GM21786 (cell line): ENCODE measurements at regions not wholly inside any gene's neighbourhood (a gene's known extent, or its start where the extent isn't known, plus 50 kb on each side); places are given as distances from the start of the nearest gene placed in this dataset.
"Not testable (repeated sequence)": the region's sequence is repeated elsewhere in the genome, so short reads cannot be mapped to it uniquely, and the experiment has no call there.

Experiments used
- ATAC-seq: cut with Tn5 transposase; IDR thresholded peaks from one replicate; pipeline ENCODE4 v1.9.1; 2021; ENCODE audit not compliant: unreplicated experiment

DNA sequence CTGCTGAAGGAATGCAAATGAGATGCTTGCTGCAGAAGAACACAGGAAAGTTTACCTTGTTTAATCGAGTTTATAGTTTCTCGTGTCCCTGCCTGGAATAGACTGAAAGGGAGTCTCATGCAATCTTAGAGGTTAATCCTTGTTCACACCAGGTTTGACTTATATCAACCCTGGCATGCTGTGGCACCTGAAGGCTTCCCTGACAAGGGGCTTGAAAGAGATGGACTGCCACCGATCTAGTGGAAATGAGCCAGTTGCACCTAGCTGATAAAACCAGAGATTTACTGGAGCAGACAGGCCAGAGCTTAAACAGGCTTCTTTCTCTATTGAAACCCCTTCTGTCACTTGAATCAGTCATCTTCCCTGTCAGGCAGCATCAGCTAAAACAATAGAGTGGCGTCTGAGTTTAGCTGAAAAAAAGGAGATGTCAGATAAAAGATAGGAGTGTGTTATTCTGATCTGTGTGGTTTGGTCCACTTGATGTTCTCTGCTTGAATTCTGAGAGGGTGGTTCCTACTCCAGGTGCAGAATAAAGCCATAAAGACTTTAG lies 349.7 kb downstream of the RWDD3 start:
- no peak for ATAC-seq

DNA sequence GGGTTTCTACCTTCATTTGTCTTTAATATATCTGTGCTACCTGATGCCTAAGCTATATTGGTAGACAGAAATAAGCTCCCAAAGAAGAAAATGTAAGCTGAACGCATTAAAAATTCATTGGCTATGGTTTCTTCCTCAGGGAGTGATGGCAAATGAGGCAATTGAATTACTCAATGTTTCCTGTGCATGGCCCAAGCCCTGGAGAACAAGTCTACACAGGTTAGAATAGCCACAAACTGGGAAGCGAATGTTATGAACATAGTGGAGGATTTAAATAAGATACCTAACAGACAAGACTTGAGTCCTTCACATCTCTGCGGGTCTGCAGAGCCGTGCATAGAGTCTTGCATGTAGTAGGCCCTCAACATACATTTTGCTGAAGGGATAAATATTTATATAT lies 350.3 kb downstream of the RWDD3 start:
- ATAC-seq, result no peak

DNA sequence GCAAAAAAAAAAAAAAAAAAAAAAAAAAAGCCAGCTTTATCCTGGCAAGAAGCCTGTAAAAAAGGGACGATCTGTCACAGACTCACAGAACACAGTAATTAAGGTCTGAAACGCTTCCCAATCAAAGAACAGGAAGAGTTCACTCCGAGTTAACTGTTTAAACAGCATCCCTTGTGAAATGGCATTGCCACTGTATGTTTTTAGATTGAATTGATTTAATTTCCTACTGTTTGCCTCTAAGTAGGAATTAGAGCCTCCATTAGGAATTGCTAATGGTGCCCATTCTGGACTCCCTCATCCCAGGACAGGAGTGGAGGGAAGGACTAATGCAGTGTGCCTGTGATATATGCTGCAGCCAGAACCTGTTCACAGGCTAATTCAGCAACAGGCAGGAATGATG lies 370.8 kb downstream of the RWDD3 start:
- no peak for ATAC-seq

DNA sequence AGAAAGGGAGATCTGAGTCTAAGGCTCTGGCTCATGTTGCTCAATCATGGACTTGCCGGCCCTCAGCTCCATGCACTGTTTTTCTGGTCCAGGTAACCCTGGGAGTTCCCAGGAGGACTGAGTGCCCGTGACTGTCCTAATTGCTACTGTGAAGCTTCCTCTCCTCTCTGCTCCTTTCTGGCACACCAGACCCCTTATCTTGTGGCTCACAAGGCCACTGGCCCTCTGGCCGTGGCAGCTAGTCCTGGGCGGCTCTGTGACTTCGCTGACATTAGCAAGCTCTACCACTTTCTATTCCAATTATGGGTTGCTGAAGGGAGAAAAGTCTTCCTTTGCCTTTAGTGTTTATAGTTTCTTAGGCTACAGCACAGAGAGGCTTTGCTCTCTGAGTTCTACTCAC lies 380.2 kb downstream of the RWDD3 start:
- no peak for ATAC-seq

DNA sequence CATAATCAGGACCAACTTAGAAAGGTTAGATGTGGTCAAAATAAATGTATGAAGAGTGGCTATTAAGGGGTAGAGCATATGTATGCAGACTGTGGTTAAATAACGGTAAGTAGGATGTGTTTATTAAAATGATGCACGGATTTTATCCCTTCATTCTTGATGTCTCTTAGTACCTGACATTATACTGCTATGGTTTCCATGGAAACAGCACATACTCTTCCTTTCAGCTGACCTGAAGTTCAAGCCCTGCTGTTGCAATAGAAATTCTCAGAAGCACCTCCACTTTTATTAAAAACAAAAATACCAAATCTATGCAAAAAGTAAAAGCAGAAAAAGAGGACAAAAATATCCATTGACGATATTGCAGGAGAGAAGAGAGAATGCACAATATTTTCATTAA lies 381.4 kb downstream of the RWDD3 start:
- ATAC-seq, result no peak

DNA sequence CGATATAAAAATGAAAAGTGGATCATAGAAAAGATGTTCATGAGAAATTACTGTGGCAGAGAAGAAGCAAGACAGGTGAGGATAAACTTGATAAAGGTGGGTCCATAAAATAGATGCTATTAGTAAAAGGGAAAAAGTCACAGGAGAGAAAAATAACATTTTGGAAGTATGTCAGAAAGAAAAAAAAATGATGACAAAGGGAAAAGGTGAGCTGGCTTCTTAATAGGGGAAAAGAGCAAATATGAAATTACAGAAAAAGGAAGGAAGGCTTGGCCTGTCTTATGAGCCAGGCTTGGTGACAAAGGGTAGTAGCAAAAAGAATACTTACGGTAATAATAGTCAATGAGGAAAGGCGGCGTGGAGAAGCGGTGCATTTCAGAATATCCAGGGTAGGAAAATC lies 386.1 kb downstream of the RWDD3 start:
- no peak for ATAC-seq

DNA sequence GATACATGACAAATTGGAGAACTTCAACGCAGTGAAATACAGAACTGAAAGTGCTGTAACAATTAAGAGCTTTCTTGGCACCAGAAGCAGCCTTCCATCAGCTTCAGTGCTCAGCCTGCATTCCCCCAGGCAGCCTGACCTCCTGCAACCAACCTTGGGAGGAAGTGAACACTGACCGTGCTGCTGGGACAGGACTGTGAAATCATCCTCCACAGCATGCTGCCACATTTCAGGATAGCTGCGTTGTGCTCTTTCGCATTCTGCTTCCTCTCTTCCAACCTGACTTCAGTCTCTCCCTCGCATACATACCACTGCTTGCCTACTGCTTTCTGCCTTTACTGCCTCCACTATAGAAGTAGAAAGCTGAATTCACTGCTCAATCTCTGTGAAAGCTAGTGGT lies 388.6 kb downstream of the RWDD3 start:
- ATAC-seq, result no peak

DNA sequence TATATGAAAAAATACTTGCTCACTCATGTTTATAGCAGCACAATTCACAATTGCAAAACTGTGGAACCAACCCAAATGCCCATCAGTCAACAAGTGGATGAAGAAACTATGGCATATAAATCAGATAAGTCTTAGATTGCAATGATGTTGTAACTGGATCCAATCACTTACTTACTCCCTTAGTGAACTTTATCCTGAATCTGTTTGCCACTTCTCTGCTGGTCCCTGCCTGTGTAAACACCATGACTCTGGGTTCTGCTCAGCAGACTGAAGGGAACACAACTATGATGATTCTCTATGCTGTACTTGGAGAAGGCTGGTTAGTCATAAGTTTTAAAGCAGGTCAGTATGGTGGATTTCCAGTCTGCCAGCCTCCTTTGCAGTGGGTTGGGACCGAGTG lies 391.2 kb downstream of the RWDD3 start:
- ATAC-seq, result no peak

DNA sequence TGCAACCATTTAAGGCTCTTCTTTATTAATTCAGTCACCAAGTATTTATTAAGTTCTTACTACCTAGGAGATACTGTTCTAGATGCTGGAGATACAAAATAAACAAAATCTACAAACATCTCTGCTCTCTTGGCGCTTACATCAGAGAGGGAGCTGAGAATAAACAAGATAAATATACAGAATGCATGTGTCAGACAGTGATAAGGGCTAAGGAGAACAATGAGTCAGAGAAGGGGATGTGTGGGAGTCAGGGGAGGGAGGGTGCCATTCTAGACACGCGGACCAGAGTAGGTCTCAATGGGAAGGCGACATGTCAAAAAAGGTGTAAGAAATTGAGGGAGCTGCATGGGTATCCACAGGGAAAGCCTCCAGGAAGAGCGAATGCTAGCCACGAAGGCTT lies 393.2 kb downstream of the RWDD3 start:
- no peak for ATAC-seq

DNA sequence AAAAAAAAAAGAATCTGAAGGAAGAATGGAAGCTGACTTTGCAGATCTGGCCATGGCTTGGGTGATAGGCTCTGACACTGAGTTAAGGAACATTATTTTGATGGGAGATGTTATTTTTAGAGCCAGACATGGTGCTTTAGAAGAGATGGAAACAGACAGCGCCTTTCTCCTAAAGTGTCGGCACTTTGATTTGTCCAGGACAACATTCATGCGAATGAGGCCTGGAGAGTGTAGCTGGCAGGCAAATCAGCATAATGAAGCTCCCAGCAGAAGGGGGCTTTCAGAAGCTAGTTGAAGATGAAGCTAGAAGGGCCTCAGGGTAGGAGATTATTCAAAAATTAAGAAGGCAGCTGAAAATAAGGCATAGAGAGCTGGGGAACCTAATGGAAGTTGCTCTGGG lies 397.7 kb downstream of the RWDD3 start:
- ATAC-seq, result no peak

DNA sequence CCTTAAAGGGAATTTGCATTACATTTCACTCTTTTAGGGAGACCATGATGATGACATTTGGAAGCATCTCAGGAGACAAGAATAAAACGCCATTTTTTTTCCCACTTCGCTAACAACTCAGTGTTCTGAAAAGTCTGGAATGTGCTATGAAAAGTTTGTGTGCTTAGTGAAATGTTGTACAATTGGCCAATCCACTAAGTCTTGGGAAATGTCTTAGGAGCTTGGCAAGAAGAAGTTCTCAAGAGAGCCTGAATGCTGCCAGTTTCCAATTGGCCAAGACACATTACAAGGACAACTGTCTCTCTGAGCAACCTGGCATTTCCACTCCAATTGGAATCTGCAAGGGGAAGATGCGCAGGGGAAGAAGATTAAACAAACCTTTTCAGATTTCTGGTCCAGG lies 401.8 kb downstream of the RWDD3 start:
- no peak for ATAC-seq

DNA sequence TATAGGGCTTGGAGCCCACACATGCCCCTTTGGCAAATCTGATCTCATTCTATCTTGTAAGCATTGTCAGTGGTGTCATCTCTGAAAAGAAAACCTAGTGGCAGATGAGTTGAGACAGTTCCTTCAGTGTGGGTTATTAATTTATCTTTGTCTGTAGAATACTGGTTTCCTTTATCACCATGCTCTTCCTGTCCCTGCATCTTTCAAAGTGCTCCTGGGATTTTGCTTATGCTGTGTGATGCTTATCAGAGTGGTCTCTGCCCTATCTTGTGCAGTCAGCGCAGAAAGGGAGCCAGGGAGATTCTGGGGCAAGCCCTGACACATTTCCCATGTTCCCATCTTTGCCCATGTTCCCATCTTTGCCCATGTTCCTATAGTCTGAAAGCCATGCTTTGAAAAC lies 402.9 kb downstream of the RWDD3 start:
- no peak for ATAC-seq

DNA sequence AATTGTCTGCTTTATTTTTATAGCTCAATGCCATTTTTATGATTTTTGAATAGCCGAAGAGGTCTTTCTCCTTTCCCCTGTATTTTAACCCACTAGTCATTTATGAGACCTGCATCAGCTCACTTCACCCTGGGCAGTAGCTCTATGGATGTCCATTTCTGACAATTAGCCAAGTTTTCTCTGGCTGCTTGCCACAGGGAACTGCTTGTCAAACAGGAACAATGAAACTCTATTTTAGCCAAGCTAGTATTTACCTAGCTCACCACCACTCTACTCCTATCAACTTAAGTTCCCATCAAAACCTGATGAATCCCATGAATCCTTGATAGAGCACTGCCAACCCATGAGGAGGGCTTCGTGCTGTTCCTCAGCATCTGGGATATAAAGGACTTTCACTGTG lies 406.7 kb downstream of the RWDD3 start:
- ATAC-seq, result no peak

DNA sequence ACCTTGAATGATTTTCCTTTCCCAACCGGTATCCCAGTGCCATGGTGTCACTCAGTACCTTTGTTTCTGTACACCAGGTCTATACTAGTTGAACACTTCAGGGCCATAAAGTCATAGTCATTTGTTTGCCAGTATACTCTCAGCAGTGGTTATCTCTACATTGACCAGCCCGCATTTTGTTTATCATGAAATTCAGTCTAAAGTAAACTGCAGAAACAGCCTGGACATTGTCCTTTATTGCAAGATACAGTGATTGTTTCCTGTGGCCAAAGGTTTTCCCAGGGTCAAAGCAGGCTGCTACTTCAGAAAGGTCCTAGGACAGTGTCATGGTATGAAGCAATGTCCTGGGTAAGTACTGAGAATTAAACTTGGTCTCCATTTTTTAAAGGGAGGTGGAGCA lies 407.4 kb downstream of the RWDD3 start:
- ATAC-seq, result no peak

DNA sequence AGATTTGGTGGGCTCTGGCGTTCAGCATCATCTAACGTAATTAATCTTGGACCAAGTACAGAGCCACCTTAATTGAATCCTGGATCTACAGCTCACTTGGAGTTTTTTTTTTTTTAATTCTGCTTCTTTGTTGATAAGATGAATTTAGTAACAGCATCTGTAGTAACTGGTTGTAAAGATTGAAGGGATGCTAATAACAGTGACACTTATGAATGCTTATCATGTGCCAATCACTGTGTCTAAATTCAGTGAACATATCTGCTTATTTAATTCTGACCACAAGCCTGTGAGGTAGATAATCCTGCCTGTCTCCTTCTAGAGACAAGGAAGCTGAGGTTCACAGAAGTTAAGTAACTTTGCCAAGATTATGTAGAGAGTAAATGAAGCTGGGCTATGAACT lies 408.0 kb downstream of the RWDD3 start:
- no peak for ATAC-seq

DNA sequence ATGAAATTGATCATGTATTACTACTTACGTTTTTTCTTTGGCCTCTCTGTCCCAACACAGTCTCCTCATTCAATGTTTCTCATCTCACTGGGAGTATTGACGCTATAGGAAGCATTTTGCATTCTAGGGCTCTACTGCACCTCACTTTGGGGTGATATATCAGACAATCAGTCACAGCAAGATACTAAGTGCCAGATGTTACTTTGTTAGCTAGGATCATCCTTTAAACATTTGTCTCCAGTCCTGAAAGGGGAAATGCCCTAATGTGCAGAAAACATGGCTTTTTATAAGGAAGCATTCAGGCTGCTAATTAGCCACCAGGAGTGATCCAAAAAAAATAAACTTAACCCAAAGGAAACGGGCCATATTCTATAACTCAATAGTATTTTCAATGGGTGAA lies 409.1 kb downstream of the RWDD3 start:
- no peak for ATAC-seq

DNA sequence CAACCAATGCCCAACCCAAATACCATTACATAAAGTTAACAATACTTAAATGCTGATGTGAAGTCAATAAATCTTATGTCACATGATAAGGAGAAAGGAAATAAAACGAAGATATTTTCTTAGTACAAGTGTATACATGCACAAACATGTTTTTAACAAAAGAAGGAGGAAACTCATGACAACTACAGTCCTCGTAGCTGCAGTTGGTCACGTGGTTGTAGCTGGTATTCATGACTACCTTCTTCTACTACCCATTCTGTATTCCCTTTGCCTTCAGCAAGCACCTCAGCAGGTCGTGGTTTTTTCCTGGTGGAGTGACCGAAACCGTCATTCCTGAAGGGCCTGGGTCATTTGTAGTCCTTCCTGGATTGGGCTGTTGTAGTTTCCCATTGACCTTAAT lies 411.1 kb downstream of the RWDD3 start:
- ATAC-seq, result not testable (repeated sequence)

DNA sequence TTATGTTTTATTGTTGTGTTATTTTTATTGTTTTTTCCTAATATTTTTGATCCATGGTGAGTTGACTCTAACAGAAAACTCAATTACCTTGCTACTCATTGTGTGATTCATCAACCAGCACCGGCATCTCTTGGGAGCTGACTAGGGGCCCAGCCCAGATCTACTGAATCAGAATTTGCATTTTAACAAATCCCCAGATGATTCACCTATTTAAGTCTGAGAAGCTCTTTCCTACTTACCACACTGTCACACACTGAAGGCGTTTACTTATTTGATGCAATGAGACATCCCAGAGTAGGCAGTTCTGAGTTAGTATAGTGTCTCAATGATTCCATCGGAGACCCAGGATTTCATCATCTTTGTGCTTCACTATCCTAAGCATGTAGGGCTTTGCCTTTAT lies 416.6 kb downstream of the RWDD3 start:
- no peak for ATAC-seq

DNA sequence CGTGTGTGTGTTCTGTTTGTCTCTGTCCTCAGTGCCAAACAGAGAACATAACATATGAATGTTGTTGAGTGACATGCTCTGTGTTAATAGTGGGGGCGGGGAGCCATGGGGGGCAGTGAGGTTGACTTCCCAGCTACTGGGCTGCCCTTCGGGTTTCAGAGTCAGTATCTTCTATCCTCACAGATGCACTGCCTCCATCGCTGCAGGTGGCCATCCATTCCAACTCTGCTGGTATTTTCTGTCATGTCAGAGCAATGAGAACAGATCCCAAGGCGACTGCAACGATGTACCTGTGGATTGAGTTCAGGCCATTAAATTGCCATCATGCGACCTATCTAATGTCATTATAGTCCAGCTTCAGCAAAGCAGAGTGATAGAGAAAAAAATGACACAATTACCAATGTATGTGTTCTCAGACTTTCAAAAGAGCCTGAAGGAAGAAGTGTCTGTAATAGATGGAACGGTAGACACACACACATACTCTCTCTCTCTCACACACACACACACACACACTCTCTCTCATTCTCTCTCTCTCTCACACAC lies 418.5 kb downstream of the RWDD3 start:
- no peak for ATAC-seq

DNA sequence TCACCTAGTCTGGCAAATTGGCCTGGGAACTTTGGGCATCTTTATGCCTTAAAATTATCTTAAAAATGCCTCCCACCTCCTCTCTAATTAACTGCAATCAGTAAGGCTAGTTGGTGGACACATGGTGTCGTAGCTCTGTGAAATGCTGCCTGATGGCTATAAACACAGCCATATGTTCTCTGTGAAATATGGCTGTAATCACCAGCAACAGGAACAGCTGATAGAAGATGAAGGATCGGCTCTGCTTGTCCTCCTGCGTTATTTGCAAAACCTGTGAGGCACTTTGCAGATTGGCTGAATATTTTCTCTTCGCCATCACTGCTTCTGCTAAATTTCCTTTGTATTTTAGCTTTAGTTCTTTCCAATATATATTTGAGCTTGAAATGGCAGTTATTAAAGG lies 419.6 kb downstream of the RWDD3 start:
- ATAC-seq, result no peak

DNA sequence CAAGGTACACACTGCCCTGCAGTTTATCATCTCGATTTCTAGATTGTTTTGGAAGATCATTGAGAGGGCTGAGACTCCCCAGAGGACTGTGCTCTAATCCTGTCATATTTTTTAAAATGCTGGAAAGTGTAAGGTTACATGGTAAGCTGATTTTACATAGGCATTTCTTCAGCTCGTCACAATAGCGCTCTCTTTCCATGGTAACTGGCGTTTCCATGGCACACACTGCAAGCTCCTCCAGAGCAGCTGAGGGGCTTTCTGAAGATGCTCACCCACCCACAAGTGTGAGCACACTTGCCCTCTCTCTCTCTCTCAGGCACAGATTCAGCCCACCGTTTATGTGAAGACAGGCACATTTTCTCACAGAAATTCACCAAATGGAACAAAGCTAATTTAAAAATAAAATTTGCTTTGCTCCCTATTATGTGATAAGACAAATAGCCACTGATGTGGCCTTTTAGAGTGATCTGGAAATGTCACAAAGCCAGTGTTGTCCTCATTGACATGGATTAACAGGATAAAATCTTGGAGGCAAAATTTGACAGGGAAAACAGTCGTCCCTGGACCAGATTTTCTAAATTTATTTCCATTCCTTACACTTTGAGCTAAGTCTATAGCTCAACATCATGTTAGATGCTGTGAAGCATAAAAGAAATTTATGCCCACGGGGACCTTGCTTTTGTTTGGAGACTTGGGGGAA lies 421.5 kb downstream of the RWDD3 start:
- ATAC-seq, result no peak

DNA sequence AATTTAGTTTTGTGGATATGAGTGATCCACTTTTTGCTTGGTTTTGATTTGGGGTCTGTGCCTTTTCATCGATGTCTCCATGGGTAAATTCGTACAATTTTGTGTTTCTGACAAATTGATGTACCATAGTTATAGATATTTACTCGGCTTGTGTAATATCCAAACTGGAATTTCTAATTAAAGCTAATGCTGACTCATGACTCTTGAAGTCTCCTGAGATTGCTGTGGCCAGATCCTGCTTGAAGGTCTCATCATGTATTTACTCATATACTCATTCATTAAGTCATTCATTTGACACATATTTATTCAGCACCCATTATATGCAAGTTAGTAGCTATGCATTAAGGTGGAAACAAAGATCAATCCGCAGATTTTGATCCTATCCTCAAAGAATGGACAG lies 423.2 kb downstream of the RWDD3 start:
- no peak for ATAC-seq

DNA sequence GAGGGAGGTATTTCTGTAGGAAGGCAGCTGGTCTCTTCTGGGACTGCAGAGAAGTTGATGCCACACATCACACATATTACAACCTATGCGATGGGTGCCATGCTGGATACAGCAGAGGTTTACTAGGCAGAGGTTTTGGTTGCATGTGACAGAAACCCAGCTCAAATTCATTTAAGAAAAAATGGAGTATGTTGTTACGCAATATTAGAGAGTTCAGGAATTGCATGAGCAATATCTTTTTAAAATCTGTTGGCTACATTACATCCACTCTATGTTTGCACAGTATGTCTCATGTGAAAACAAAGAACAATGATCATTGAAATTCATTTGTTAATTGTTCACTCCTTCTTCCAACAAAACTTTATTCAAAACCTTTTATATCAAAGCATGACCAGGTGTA lies 425.2 kb downstream of the RWDD3 start:
- ATAC-seq, result no peak
